GM12878 (cell line): ENCODE measurements at regions not wholly inside any gene's neighbourhood (a gene's known extent, or its start where the extent isn't known, plus 50 kb on each side); places are given as distances from the start of the nearest gene placed in this dataset.

Experiments used
- ATAC-seq: fragments of 200-7000 bp; cut with Tn5 transposase; 3 replicates; pipeline ENCODE4 v1.9.1; 2020; ENCODE audit warnings: mild to moderate bottlenecking, moderate library complexity
- BruUV-seq: library from RNA; stranded (reverse); fragments of 400-500 nt; replicated peaks from 2 replicates; lab custom pipeline; 2021; lab: Mats Ljungman, UMichigan
- CTCF ChIA-PET: fragments of 300-600 bp; sonication (Branson Sonifier 250); formaldehyde crosslinking; extraction: SDS; loops from one replicate; lab custom pipeline; 2021; ENCODE audit warnings: inconsistent platforms; lab: Yijun Ruan, JAX
- POLR2A ChIA-PET: fragments of 350-600 bp; formaldehyde crosslinking; extraction: SDS; loops from one replicate; lab custom pipeline; 2021; ENCODE audit warnings: inconsistent platforms; lab: Charles Lee
- RAD21 ChIA-PET: fragments of 300-600 bp; sonication (Branson Sonifier 250); formaldehyde crosslinking; loops from one replicate; lab custom pipeline; 2023; ENCODE audit warnings: antibody characterized with exemption; ENCODE audit not compliant: unreplicated experiment; lab: Charles Lee
- SMC1A ChIA-PET: fragments of 300-600 bp; sonication (Branson Sonifier 250); formaldehyde crosslinking; loops from one replicate; lab custom pipeline; 2023; ENCODE audit not compliant: unreplicated experiment, uncharacterized antibody; lab: Charles Lee
- DNase-seq: peaks from one replicate; pipeline ENCODE4 v3.0.0-alpha.2; 2011; ENCODE audit warnings: low read depth, low spot score
- FAIRE-seq: peaks from 3 replicates; lab custom pipeline; 2011; peaks lifted over from hg19 to GRCh38; lab: Jason Lieb, UNC
- H2AFZ ChIP-seq: 2 replicates; pipeline ENCODE4 v1.6.0; 2011; ENCODE audit warnings: low read depth, low read length, control low read depth; ENCODE audit not compliant: control insufficient read depth
- H3K27ac ChIP-seq: 2 replicates; pipeline ENCODE4 v1.5.1; 2011; ENCODE audit warnings: control low read depth; ENCODE audit not compliant: control insufficient read depth, insufficient read depth
- H3K27me3 ChIP-seq, 2 experiments: replicated peaks in 1 of 2; 2 replicates each; pipeline versions ENCODE4 v1.6.0 to v1.6.1; 2011; ENCODE audit warnings: low read length in 1 of 2; ENCODE audit not compliant: control insufficient read depth in 2 of 2, insufficient read depth in 2 of 2
- H3K36me3 ChIP-seq, 2 experiments: 2 replicates each; pipeline ENCODE4 v1.5.1; 2011; ENCODE audit warnings: low read length in 1 of 2; ENCODE audit not compliant: control insufficient read depth in 2 of 2, insufficient read depth in 2 of 2
- H3K4me1 ChIP-seq: 2 replicates; pipeline ENCODE4 v1.6.1; 2011; ENCODE audit warnings: mild to moderate bottlenecking, low read length, moderate library complexity, mixed read lengths; ENCODE audit not compliant: control insufficient read depth, insufficient read depth
- H3K4me2 ChIP-seq: 2 replicates; pipeline ENCODE4 v1.6.0; 2011; ENCODE audit warnings: control low read depth; ENCODE audit not compliant: control insufficient read depth, insufficient read depth
- H3K4me3 ChIP-seq: fragments of 200-600 bp; sonication (generic); 2 replicates; pipeline ENCODE4 v1.5.1; 2016
- H3K79me2 ChIP-seq: 2 replicates; pipeline ENCODE4 v1.6.0; 2011; ENCODE audit warnings: low read length; ENCODE audit not compliant: control insufficient read depth, insufficient read depth
- H3K9ac ChIP-seq: 2 replicates; pipeline ENCODE4 v1.8.0; 2011; ENCODE audit warnings: low read length, control low read depth, mixed read lengths; ENCODE audit not compliant: control insufficient read depth, insufficient read depth
- H3K9me3 ChIP-seq: replicated peaks from 3 replicates; pipeline ENCODE4 v1.5.1; 2011; ENCODE audit warnings: mild to moderate bottlenecking, low read length; ENCODE audit not compliant: control insufficient read depth, insufficient read depth
- H4K20me1 ChIP-seq: 2 replicates; pipeline ENCODE4 v1.6.0; 2011; ENCODE audit not compliant: control insufficient read depth, insufficient read depth
- FOS ChIP-seq: IDR thresholded peaks from 3 replicates; pipeline ENCODE4 v1.6.1; 2011; ENCODE audit warnings: borderline replicate concordance; ENCODE audit not compliant: insufficient read length; ENCODE audit errors: extremely low read depth
- GATAD2B ChIP-seq: fragments of 450-650 bp; conservative IDR thresholded peaks from 2 replicates; pipeline ENCODE4 v1.6.1; 2017; ENCODE audit warnings: low read depth, mild to moderate bottlenecking, moderate library complexity
- MTA2 ChIP-seq: fragments of 450-650 bp; IDR thresholded peaks from 2 replicates; pipeline ENCODE4 v1.6.1; 2016; ENCODE audit warnings: low read depth, mild to moderate bottlenecking, moderate library complexity
- NKRF ChIP-seq: fragments of 450-650 bp; conservative IDR thresholded peaks from 2 replicates; pipeline ENCODE4 v1.6.1; 2017; ENCODE audit warnings: mild to moderate bottlenecking, moderate library complexity
- POLR2AphosphoS2 ChIP-seq: IDR thresholded peaks from 2 replicates; pipeline ENCODE4 v1.6.1; 2011; ENCODE audit warnings: low read depth, mild to moderate bottlenecking, low read length, improper control_type of control experiment, moderate library complexity
- RBBP5 ChIP-seq: fragments of 200-600 bp; sonication (generic); conservative IDR thresholded peaks from 2 replicates; pipeline ENCODE4 v1.6.1; 2016
- SP1 ChIP-seq: IDR thresholded peaks from one replicate; pipeline ENCODE4 v1.6.1; 2011; ENCODE audit warnings: low read depth, low read length
- TARDBP ChIP-seq: IDR thresholded peaks from 2 replicates; pipeline ENCODE4 v1.6.1; 2016; ENCODE audit warnings: borderline replicate concordance
- TCF12 ChIP-seq: IDR thresholded peaks from 2 replicates; pipeline ENCODE4 v1.6.1; 2011; ENCODE audit warnings: low read depth, mild to moderate bottlenecking, low read length
- WRNIP1 ChIP-seq: IDR thresholded peaks from 2 replicates; pipeline ENCODE4 v1.6.1; 2011; ENCODE audit warnings: low read depth, low read length, improper control_type of control experiment, borderline replicate concordance
- ZNF622 ChIP-seq: fragments of 450-650 bp; IDR thresholded peaks from 2 replicates; pipeline ENCODE4 v1.6.1; 2017; ENCODE audit warnings: mild to moderate bottlenecking, inconsistent platforms
- ZSCAN29 ChIP-seq: fragments of 450-650 bp; IDR thresholded peaks from 2 replicates; pipeline ENCODE4 v1.6.1; 2017; ENCODE audit warnings: mild to moderate bottlenecking, moderate library complexity
- WGBS: methylation state at CpG from one replicate; pipeline ENCODE4 v1.1.6; 2016; ENCODE audit warnings: low lambda C conversion rate; ENCODE audit not compliant: insufficient replicate concordance, insufficient coverage; ENCODE audit errors: missing lambda C conversion rate; 5-methylcytosine and 5-hydroxymethylcytosine counted together
- in situ Hi-C: fragments of 300-500 bp; cut with MboI; formaldehyde crosslinking; loops from 9 replicates; pipeline ENCODE4 v1.14.3; 2018; ENCODE audit warnings: mixed read lengths
- intact Hi-C: fragments of 100-400 bp; cut with micrococcal nuclease; formaldehyde crosslinking; loops from one replicate; pipeline ENCODE4 v1.14.2; 2022; ENCODE audit not compliant: unreplicated experiment
- TF ChIP-seq, protein P1 (sequence below): fragments of 450-650 bp; formaldehyde crosslinking; IDR thresholded peaks from 2 replicates; pipeline ENCODE4 v1.5.0; 2022; ENCODE audit warnings: mild to moderate bottlenecking, missing genetic modification characterization

DNA sequence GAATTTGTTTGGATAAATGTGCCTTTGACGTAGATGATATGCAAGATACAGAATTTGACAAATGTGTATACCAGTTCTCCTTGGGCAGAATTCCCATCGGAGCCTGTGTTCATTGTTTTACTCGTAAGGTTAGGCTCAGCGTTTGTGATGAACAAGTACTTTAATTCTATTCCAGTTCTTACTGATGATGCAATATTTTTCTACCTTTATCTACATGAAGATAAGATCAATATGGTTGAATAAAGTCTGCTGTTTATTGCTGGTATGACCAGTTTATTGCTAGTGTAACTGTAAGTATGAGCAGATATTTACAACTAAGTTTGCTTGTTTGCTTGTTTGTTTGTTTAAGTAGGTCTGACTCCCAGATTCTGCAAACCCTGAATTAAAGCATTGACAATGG is 145.4 kb upstream of the ADARB2 start:
- DNase-seq = no peak
- RAD21 ChIA-PET = no interaction called here
- Histone ChIP-seq H3K4me3 (no peak overlapping the region), H3K4me1 (no peaks in the 10 kb centered on the region), H3K27me3 (no peaks in the 10 kb centered on the region; a peak in 2 of 4 replicates), H4K20me1 (no peaks in the 10 kb centered on the region), H3K36me3 (no peaks in the 10 kb centered on the region), H3K27ac (no peak overlapping the region), H3K9ac (no peak overlapping the region), H3K9me3 (no peaks in the 10 kb centered on the region), H3K79me2 (no peaks in the 10 kb centered on the region), H2AFZ (no peak overlapping the region), H3K4me2 (no peak overlapping the region)
- no peak for TF ChIP-seq TARDBP
- no peak for TF ChIP-seq GATAD2B
- TF ChIP-seq, protein P1, sequence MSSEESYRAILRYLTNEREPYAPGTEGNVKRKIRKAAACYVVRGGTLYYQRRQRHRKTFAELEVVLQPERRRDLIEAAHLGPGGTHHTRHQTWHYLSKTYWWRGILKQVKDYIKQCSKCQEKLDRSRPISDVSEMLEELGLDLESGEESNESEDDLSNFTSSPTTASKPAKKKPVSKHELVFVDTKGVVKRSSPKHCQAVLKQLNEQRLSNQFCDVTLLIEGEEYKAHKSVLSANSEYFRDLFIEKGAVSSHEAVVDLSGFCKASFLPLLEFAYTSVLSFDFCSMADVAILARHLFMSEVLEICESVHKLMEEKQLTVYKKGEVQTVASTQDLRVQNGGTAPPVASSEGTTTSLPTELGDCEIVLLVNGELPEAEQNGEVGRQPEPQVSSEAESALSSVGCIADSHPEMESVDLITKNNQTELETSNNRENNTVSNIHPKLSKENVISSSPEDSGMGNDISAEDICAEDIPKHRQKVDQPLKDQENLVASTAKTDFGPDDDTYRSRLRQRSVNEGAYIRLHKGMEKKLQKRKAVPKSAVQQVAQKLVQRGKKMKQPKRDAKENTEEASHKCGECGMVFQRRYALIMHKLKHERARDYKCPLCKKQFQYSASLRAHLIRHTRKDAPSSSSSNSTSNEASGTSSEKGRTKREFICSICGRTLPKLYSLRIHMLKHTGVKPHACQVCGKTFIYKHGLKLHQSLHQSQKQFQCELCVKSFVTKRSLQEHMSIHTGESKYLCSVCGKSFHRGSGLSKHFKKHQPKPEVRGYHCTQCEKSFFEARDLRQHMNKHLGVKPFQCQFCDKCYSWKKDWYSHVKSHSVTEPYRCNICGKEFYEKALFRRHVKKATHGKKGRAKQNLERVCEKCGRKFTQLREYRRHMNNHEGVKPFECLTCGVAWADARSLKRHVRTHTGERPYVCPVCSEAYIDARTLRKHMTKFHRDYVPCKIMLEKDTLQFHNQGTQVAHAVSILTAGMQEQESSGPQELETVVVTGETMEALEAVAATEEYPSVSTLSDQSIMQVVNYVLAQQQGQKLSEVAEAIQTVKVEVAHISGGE (CRISPR knock-in tag) = no peak
- no peak for TF ChIP-seq WRNIP1
- no peak for TF ChIP-seq TCF12
- no peak for TF ChIP-seq FOS
- no peak for TF ChIP-seq ZNF622
- TF ChIP-seq SP1 = no peak
- TF ChIP-seq RBBP5 = no peak
- no peak for TF ChIP-seq POLR2AphosphoS2
- TF ChIP-seq NKRF = no peak
- TF ChIP-seq MTA2 = no peak
- no peak for TF ChIP-seq ZSCAN29
- 34% methylated on average over 4 of the region's 4 CpGs for WGBS
- CTCF ChIA-PET = no interaction called here
- intact Hi-C loops (no loop called here), in situ Hi-C loops (no loop called here)
- SMC1A ChIA-PET = no interaction called here
- no peak for ATAC-seq
- POLR2A ChIA-PET = no interaction called here
- no peak for FAIRE-seq
- no TSS peak for BruUV-seq
